NOMO-1 treated with DMSO at 0.1 percent for 48 hours (cell line): ENCODE measurements at regions not wholly inside any gene's neighbourhood (a gene's known extent, or its start where the extent isn't known, plus 50 kb on each side); places are given as distances from the start of the nearest gene placed in this dataset.
"Not testable (repeated sequence)": the region's sequence is repeated elsewhere in the genome, so short reads cannot be mapped to it uniquely, and the experiment has no call there.

ENCODE experiments used
- DNase-seq: peaks from one replicate; lab custom pipeline; 2025; ENCODE audit not compliant: unreplicated experiment; lab: John Stamatoyannopoulos, UW

DNA sequence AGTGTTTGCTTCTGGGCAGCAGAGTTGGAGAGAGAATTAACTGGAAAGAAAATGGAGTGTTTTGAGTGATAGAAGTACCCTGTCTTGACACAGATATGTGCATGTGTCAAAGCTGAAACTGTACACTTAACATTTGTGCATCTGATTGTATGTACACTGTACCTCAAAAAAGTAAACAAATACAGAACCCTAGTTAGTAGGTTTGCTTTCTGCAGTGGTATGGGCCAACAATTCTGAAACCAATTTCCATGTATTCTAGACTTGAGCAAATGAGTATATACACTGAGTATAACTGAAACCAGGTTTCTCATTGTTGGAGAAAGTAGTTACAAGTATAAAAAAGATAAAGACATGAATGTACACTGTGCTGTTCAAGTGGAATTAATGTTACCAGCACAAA lies 52.4 kb downstream of the ELAPOR2 start:
- DNase-seq = no peak

DNA sequence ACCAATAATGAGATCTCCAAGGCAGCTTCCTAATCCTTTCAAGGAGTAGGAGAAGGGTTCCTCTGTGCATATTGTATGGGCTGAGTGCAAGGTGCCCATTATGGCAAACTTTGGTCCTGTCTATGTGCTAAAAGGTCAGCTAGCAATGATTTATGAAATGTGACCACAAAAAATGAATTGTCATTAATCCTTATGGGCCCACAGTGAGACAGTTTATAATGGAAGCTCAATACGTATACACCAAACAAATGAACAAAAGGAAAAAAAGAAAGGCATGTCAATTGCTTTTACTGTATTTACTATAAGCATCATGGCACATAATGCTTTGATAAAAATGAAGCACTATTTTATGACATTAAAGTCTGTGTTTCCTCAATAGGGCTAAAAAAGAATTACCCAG lies 54.5 kb downstream of the ELAPOR2 start:
- no peak for DNase-seq

DNA sequence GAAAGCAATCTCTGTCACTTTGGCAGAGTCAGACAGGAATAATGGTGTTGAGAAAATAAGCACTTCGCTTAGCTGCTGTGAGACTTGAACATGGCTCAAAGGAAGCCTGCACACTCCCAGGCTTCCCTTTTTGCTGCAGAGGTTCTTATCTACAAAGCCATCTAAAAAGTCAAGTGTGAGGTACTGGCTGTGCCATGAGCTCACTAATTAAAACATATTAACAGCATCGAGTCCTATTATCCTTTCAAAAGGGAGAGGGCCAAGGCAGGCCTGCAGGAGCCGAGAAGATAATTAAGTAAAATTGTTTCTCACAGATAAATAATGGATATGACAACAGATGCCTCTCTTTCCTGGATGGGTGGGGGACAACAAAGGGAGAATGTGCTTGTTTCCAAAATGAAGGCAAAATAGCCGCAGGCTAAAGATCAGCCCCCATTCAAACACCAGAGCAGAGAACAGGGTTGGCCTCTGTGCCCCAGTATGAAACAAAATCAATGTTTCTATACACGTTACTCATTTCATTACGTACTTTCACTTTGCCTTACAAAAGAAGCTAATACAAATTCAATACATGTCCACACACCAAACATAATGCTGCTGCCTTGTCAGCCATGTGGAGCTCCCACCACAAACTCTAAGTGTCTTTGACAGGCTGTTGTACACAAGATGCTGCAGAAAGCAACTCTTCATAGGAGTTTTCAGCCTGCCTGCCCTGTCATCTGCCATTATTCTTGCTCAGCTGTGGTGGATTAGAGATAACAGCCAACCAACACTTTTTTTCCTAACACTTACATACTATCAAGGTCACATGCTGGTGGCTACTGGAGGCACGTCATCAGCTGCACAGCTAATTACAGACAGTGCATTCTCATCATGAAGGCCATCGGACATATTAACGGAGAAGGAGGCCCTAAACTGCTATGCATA lies 55.3 kb downstream of the ELAPOR2 start:
- DNase-seq = no peak

DNA sequence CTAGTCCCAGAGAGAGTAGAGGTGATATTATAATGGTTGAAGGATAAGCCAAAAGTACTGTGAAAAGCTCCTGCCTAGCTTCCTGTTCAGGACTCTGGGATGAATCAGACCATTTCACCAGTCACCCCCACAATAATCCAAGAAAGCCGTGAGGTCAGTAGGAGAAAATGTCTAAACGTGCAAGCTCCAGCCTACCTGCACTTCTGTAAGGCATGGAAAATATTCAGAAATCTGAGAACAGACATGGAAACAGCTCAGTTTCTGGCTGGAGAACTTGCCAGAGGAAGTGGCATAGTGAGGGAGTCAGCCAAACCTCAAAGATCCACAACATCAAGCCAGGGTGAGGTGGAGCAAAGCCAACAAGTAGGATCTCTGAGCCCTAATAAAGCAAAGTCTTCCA lies 58.2 kb downstream of the ELAPOR2 start:
- no peak for DNase-seq

DNA sequence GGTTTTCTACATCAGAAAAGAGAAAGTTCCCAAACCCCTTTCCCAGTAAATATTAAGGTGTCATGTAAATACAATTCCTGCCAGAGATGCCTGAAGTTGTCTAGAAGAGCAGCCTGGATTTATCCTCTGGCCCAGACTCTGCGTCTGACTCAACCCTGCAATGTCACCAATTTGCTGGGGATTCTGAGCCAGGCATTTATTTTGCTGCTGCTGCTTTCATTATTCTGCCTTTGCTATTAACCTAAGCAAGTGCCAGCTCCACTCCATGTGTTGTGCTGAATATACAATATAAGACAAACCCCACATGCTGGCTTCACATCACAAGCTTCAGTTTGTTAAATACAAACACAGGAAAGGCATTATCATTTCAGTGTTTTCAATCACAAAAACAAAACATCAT lies 59.1 kb downstream of the ELAPOR2 start:
- DNase-seq = no peak

GRCh38 chr7:86999750-87000149 lies 59.7 kb downstream of the ELAPOR2 start:
- DNase-seq = no peak

GRCh38 chr7:86995814-86996213 lies 63.6 kb downstream of the ELAPOR2 start:
- no peak for DNase-seq

DNA sequence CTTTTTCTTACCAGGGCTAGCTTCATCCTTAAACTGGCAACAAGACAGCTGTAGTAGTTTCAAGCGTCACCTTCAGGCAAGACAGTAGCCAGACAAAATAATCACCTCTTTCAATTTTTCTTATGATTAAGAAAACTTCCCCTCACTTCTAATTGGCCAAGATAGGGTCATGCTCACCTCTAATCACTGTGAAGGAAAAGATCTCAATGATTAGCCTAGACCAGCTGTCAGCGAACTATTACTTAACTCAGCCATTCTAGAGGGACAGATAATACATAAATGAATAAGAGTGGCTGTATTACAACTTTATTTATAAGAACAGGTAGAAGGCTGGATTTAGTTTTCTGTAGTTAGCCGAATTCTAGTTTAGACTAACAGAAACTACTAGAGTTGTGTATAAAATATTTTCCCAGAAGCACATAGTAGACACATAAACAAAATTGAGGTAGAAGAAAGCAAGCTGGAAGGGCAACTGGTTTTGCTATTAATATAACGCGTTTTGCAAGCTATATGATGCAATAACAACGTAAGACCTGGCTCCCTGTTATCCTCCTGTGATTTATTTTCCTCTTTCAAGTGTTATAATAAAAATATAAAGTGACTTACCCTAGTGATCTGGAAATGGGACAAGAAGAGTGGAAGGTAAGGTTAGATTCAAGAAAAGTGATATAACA lies 64.3 kb downstream of the ELAPOR2 start:
- DNase-seq = no peak

GRCh38 chr7:86991771-86992191 lies 67.7 kb downstream of the ELAPOR2 start:
- no peak for DNase-seq

DNA sequence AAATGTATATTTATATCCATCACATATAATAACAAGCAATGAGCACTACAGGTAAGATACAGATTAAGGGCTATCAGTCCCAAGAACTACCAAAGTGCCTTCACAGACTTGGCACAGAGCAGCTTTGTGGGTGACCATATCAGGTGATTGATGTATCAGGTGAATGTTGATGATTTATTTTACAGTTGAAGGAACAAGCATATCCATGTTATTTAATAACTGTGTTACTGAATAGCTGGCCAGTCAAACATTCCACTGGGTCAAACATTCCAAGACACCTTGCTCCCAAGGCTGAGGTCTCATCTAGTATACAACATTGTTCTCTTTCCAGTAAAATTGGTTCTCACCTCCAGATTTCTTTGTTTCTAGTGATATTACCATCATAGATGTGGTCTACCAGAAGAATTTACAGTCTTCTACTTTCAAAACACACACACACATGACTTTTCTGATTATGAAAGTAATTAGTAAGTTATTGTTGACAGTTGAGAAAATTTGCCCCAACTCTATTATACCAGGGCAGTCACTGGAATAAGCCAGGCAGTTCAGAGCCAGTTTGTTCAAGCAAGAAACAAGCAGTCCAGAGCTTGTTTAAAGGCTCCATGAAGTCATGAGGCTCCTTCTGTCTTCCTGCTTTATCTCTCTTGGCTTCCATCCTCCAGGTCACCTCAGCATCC lies 68.2 kb downstream of the ELAPOR2 start:
- DNase-seq = no peak

- no peak for DNase-seq
Measured at GRCh38 chr7:86989407-86989806, 70.0 kb downstream of the ELAPOR2 start.

- not testable (repeated sequence) for DNase-seq
Measured at GRCh38 chr7:86987834-86988233, 71.6 kb downstream of the ELAPOR2 start.

GRCh38 chr7:86987358-86987757 lies 72.1 kb downstream of the ELAPOR2 start:
- not testable (repeated sequence) for DNase-seq

- DNase-seq = not testable (repeated sequence)
Measured at GRCh38 chr7:86985342-86985741, 74.1 kb downstream of the ELAPOR2 start.

DNA sequence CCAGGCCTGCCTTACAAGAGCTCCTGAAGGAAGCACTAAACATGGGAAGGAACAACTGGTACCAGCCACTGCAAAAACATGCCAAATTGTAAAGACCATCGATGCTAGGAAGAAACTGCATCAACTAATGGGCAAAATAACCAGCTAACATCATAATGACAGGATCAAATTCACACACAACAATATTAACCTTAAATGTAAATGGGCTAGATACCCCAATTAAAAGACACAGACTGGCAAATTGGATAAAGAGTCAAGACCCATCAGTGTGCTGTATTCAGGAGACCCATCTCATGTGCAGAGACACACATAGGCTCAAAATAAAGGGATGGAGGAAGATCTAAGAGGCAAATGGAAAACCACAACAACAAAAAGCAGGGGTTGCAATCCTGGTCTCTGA lies 75.8 kb downstream of the ELAPOR2 start:
- DNase-seq = not testable (repeated sequence)

DNA sequence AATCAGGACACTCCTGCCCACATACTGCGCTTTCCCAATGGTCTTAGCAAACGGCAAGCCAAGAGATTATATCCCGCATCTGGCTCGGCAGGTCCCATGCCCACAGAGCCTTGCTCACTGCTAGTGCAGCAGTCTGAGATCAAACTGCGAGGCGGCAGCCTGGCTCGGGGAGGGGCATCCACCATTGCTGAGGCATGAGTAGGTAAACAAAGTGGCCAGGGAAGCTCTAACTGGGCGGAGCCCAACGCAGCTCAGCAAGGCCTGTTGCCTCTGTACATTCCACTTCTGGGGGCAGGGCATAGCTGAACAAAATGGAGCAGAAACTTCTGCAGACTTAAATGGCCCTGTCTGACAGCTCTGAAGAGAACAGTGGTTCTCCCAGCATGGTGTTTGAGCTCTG lies 77.5 kb downstream of the ELAPOR2 start:
- not testable (repeated sequence) for DNase-seq

- DNase-seq = no peak
Measured at GRCh38 chr7:86981127-86981526, 78.3 kb downstream of the ELAPOR2 start.

DNA sequence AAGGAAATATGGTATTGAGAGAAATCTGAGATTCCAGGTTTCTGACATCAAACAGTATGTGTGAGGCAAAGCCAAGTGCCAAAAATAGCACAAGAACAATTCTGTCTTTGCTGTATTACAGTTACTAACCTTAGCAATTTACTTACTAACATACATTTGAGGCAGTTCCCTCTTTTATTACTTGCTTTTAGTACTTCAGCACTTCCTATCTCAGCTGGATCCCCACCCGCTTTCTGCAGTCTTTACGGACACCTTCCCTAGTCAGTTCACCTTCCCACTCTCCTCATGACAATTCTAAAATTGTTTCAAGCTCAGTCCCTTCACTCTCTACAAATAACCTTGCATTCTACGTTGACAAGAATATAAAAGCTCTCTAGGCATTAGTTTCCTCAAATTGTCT lies 79.2 kb downstream of the ELAPOR2 start:
- DNase-seq = no peak

DNA sequence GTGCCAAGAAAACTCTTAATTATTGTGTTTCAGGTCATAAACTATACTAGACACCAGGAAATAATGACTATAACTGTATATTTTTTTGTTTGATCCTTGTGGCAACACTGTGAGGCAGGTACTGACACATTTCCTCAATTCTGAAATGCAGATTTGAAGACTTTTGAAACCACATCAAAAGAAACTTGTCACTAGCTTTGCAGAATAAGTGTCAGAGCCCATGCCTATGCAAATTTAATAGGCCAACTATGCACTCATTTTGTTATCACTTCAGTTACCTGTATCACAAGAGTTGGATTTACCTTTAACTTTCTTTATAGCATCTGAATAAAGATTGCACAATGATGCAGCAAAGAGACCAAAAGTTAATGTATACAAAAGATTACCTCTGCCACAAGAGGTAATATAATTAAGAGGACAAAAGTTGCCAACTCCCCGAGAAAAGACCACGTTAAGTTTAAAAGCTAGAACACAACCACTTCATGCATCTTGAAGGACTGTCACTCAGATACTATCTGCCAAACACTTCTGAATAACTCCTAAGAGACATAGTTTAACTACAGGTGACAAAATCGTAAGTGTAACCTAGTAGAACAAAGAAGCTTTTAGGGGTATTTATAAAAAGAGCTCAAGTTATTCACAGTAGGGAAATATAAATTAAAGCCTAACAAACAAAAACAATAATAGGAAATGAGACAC lies 80.5 kb downstream of the ELAPOR2 start:
- DNase-seq = no peak

GRCh38 chr7:86976958-86977357 lies 82.5 kb downstream of the ELAPOR2 start:
- DNase-seq = no peak

- no peak for DNase-seq
Measured at GRCh38 chr7:86975914-86976313, 83.5 kb downstream of the ELAPOR2 start.
